Cardiac fibroblast (primary cell): ENCODE measurements at regions not wholly inside any gene's neighbourhood (a gene's known extent, or its start where the extent isn't known, plus 50 kb on each side); places are given as distances from the start of the nearest gene placed in this dataset.
"Not testable (repeated sequence)": the region's sequence is repeated elsewhere in the genome, so short reads cannot be mapped to it uniquely, and the experiment has no call there.

Source experiments
- DNase-seq, 2 donors: peaks; one replicate each; pipeline versions ENCODE4 v3.0.0 to v3.0.0-alpha.2; 2010; ENCODE audit warnings: low read depth in 2 of 2
- H3K4me3 ChIP-seq, 2 donors: replicated peaks in 1 of 2; 1 replicate in 1 of 2; 2 replicates in 1 of 2; pipeline ENCODE4 v1.5.1; 2011; ENCODE audit warnings: low read depth in 2 of 2, low read length in 2 of 2, mild to moderate bottlenecking in 2 of 2, moderate library complexity in 1 of 2
- CTCF ChIP-seq: IDR thresholded peaks from one replicate; pipeline ENCODE4 v1.5.1; 2011; ENCODE audit warnings: low read depth, mild to moderate bottlenecking, low read length, inconsistent platforms

- H3K4me3 ChIP-seq, DNase-seq: not testable (repeated sequence)
These were observed 51.4 kb upstream of the INPP4B start for GRCh38 chr4:142897518-142897917.

GRCh38 chr4:142900622-142901021 is 54.5 kb upstream of the INPP4B start:
- H3K4me3 ChIP-seq = no peak overlapping the region
- DNase-seq = no peak
- no peak for TF ChIP-seq CTCF

- H3K4me3 ChIP-seq = no peak overlapping the region
- DNase-seq = peak; percentile 2 to 33
These were observed 55.1 kb upstream of the INPP4B start for GRCh38 chr4:142901166-142901662.

GRCh38 chr4:142903617-142904016 is 57.5 kb upstream of the INPP4B start:
- not testable (repeated sequence) for DNase-seq, H3K4me3 ChIP-seq

More at GRCh38 chr4:142901166-142901662, 55.1 kb upstream of the INPP4B start:
- no peak for TF ChIP-seq CTCF

GRCh38 chr4:142909908-142910307 is 63.8 kb upstream of the INPP4B start:
- H3K4me3 ChIP-seq = no peak overlapping the region
- no peak for TF ChIP-seq CTCF
- DNase-seq = no peak

GRCh38 chr4:142913034-142913433 is 66.9 kb upstream of the INPP4B start:
- no peak for TF ChIP-seq CTCF

GRCh38 chr4:142913461-142914030 is 67.4 kb upstream of the INPP4B start:
- TF ChIP-seq CTCF = no peak
- H3K4me3 ChIP-seq = no peak overlapping the region
- peak in 1 of 2 donors; percentile 39 for DNase-seq

More at GRCh38 chr4:142913034-142913433, 66.9 kb upstream of the INPP4B start:
- no peak overlapping the region for H3K4me3 ChIP-seq
- no peak for DNase-seq

- no peak for TF ChIP-seq CTCF
- no peak for DNase-seq
- H3K4me3 ChIP-seq = no peak overlapping the region
These were observed 71.6 kb upstream of the INPP4B start for GRCh38 chr4:142917678-142918077.
